C4-2B (cell line): ENCODE measurements at regions not wholly inside any gene's neighbourhood (a gene's known extent, or its start where the extent isn't known, plus 50 kb on each side); places are given as distances from the start of the nearest gene placed in this dataset.

Source experiments
- CTCF ChIP-seq: fragments of 450-650 bp; conservative IDR thresholded peaks from 2 replicates; pipeline ENCODE4 v1.5.1; 2017; ENCODE audit warnings: mild to moderate bottlenecking
- ZFX ChIP-seq: fragments of 450-650 bp; IDR thresholded peaks from 2 replicates; pipeline ENCODE4 v1.6.1; 2017

GRCh38 chr5:30001826-30002225, 1191.7 kb upstream of the CDH6 start:
- TF ChIP-seq CTCF (no peak), ZFX (no peak)
